Uterus (tissue), 3 donors: ENCODE measurements at regions not wholly inside any gene's neighbourhood (a gene's known extent, or its start where the extent isn't known, plus 50 kb on each side); places are given as distances from the start of the nearest gene placed in this dataset.

Experiments
- DNase-seq, 2 donors: peaks; one replicate each; pipeline ENCODE4 v3.0.0-alpha.2; 2019 to 2020
- H3K27ac ChIP-seq, 2 donors: fragments of 200-600 bp; sonication (generic); 1 replicate in 1 of 2; 2 replicates in 1 of 2; pipeline ENCODE4 v1.5.1; 2016 to 2018
- H3K27me3 ChIP-seq, 2 donors: fragments of 200-600 bp; sonication (generic); one replicate each; pipeline ENCODE4 v1.5.1; 2018 to 2019; ENCODE audit warnings: control low read depth in 1 of 2
- H3K36me3 ChIP-seq, 2 donors: fragments of 200-600 bp; sonication (generic); one replicate each; pipeline ENCODE4 v1.5.1; 2019; ENCODE audit warnings: control low read depth in 1 of 2
- H3K4me1 ChIP-seq, 2 donors: fragments of 200-600 bp; sonication (generic); one replicate each; pipeline ENCODE4 v1.5.1; 2018 to 2019; ENCODE audit warnings: control low read depth in 1 of 2
- H3K4me3 ChIP-seq, 2 donors: fragments of 200-600 bp; sonication (generic); 1 replicate in 1 of 2; 2 replicates in 1 of 2; pipeline ENCODE4 v1.5.1; 2018 to 2019; ENCODE audit warnings: mild to moderate bottlenecking in 1 of 2
- H3K9me3 ChIP-seq, 2 donors: fragments of 200-600 bp; sonication (generic); one replicate each; pipeline ENCODE4 v1.5.1; 2019; ENCODE audit warnings: control low read depth in 1 of 2
- CTCF ChIP-seq, 4 experiments: fragments of 200-600 bp in 2 of 4; fragments of 450-650 bp in 2 of 4; sonication (generic) in 2 of 4; IDR thresholded peaks; one replicate each; pipeline ENCODE4 v1.5.1; 2016 to 2019; ENCODE audit warnings: antibody characterized with exemption in 4 of 4, mild to moderate bottlenecking in 2 of 4, moderate library complexity in 1 of 4
- POLR2A ChIP-seq, 2 donors: fragments of 450-650 bp; IDR thresholded peaks; one replicate each; pipeline ENCODE4 v1.6.1; 2016; ENCODE audit warnings: antibody characterized with exemption in 2 of 2, mild to moderate bottlenecking in 1 of 2, moderate library complexity in 1 of 2
- intact Hi-C: fragments of 100-400 bp; cut with DNase I; formaldehyde crosslinking; loops from one replicate; pipeline ENCODE4 v1.15.1; 2023; ENCODE audit warnings: low total_unique reads
- donor health status: DM: yes; HTN: yes; CAD: no.

GRCh38 chr2:239502430-239503186 lies 101.8 kb upstream of the HDAC4 start:
- no peaks in the 10 kb centered on the region for H3K9me3 ChIP-seq
- no peak overlapping the region for H3K27ac ChIP-seq

GRCh38 chr2:239500574-239501550 lies 100.0 kb upstream of the HDAC4 start:
- H3K27me3 ChIP-seq, result no peaks in the 10 kb centered on the region
- no peaks in the 10 kb centered on the region for H3K9me3 ChIP-seq
- H3K27ac ChIP-seq, result peak overlapping the region; percentile 10 to 40
- intact Hi-C loops, result no loop called here
- no peaks in the 10 kb centered on the region for H3K4me1 ChIP-seq
- H3K36me3 ChIP-seq, result no peaks in the 10 kb centered on the region
- H3K4me3 ChIP-seq, result no peak overlapping the region
- no peak for DNase-seq
- TF ChIP-seq CTCF (IDR thresholded peaks at IDR 0.05) (no peak), POLR2A (IDR thresholded peaks at IDR 0.05) (no peak)

More at GRCh38 chr2:239502430-239503186, 101.8 kb upstream of the HDAC4 start:
- Histone ChIP-seq H3K4me1 (no peaks in the 10 kb centered on the region), H3K4me3 (no peak overlapping the region), H3K27me3 (no peaks in the 10 kb centered on the region), H3K36me3 (no peaks in the 10 kb centered on the region)
- intact Hi-C loops, result no loop called here
- DNase-seq, result no peak
- TF ChIP-seq POLR2A (IDR thresholded peaks at IDR 0.05), result no peak
- no peak for TF ChIP-seq CTCF (IDR thresholded peaks at IDR 0.05)

GRCh38 chr2:239499726-239500573 lies 99.1 kb upstream of the HDAC4 start:
- Histone ChIP-seq H3K4me3 (no peak overlapping the region), H3K27me3 (no peaks in the 10 kb centered on the region), H3K4me1 (no peaks in the 10 kb centered on the region), H3K36me3 (no peaks in the 10 kb centered on the region), H3K9me3 (no peaks in the 10 kb centered on the region), H3K27ac (peak overlapping the region; percentile 10 to 40)
- DNase-seq, result peak in 1 of 2 donors; percentile 56
- TF ChIP-seq CTCF (IDR thresholded peaks at IDR 0.05) (no peak), POLR2A (IDR thresholded peaks at IDR 0.05) (no peak)
- intact Hi-C loops, result no loop called here

GRCh38 chr2:239498981-239499634 lies 98.3 kb upstream of the HDAC4 start:
- TF ChIP-seq CTCF (IDR thresholded peaks at IDR 0.05) (no peak), POLR2A (IDR thresholded peaks at IDR 0.05) (no peak)

More at GRCh38 chr2:239498981-239499634, 98.3 kb upstream of the HDAC4 start:
- intact Hi-C loops, result no loop called here
- Histone ChIP-seq H3K4me3 (no peak overlapping the region), H3K4me1 (no peaks in the 10 kb centered on the region), H3K27ac (peak overlapping the region in 1 of 2 donors; percentile 40), H3K9me3 (no peaks in the 10 kb centered on the region), H3K27me3 (no peaks in the 10 kb centered on the region), H3K36me3 (no peaks in the 10 kb centered on the region)
- peak; percentile 69 to 82 for DNase-seq
